ENCODE measurements at regions not wholly inside any gene's neighbourhood (a gene's known extent, or its start where the extent isn't known, plus 50 kb on each side); places are given as distances from the start of the nearest gene placed in this dataset.

DNA sequence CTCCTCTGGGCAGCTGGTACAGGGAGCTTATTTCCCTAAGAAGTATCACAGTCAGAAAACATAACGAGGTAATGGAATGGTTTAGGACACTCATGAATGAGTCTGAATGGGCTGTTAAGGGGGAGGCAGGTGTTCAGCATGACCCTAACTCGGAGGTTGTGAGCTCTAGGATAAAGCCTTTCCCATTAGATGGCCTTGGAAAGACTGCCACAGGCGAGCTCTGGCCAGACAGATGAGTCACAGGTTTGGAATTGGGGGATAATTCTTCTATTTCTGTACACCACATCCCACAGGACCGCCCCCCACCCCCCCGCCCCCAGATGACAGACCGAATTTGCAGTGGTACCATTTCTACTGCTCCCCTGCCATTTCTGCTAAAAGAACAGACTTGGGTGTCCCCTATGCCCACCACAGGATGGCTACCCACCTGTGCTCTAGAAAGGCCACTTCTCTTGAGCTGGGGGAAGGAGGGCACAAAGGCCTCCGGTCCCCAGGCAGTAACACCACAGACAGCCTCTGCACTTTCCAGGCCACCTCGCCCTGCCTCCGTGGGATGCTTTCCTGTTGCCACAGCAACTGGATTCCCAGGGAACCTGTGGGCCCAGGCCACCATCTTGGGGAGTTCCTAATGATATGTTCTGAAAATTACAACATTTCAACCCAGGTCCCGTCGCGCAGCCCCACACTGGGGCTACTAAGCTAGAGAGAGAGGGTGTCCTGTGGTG is 76.7 kb downstream of the TRIM29 start:
- intact Hi-C loops (cut with DNase I) = no loop called here
- ATAC-seq (ENCODE audit: poor library complexity) (no peak), DNase-seq (no peak)

DNA sequence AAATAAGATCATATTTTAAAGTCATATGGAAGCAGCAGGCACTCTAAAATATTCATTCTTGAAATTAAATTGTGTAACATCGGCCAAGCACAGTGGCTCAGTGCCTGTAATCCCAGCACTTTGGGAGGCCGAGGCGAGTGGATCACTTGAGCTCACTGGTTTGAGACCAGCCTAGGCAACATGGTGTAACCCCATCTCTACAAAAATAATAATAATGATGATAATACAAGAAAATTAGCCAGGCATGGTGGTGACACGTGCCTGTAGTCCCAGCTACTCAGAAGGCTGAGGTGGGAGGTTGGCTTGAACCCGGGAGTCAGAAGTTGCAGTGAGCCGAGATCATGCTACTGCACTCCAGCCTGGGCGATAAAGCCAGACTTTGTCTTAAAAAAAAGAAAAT is 77.4 kb downstream of the TRIM29 start:
- ATAC-seq (ENCODE audit: poor library complexity) (no peak), DNase-seq (no peak)
- intact Hi-C loops (cut with DNase I) = no loop called here

DNA sequence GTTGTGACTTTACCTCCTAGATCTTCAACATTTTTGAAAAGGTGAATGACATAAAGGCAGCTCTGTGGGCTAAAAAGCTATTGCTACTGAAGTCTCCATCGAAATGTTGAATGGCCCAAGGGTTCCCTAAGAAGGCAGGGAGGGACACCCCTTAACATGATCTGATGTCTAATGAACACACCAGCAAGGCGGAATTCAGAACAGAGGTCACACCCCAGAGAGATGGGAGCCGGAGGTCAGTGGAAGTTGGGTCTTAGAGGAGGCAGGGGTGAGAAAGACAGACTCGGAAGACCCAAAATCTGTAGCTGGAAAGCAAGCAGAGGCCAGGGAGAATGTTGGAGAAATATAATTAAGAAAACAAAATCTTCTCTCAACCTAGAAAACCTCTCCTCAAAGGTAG is 79.0 kb downstream of the TRIM29 start:
- DNase-seq (no peak), ATAC-seq (ENCODE audit: poor library complexity) (no peak)
- intact Hi-C loops (cut with DNase I) = no loop called here

DNA sequence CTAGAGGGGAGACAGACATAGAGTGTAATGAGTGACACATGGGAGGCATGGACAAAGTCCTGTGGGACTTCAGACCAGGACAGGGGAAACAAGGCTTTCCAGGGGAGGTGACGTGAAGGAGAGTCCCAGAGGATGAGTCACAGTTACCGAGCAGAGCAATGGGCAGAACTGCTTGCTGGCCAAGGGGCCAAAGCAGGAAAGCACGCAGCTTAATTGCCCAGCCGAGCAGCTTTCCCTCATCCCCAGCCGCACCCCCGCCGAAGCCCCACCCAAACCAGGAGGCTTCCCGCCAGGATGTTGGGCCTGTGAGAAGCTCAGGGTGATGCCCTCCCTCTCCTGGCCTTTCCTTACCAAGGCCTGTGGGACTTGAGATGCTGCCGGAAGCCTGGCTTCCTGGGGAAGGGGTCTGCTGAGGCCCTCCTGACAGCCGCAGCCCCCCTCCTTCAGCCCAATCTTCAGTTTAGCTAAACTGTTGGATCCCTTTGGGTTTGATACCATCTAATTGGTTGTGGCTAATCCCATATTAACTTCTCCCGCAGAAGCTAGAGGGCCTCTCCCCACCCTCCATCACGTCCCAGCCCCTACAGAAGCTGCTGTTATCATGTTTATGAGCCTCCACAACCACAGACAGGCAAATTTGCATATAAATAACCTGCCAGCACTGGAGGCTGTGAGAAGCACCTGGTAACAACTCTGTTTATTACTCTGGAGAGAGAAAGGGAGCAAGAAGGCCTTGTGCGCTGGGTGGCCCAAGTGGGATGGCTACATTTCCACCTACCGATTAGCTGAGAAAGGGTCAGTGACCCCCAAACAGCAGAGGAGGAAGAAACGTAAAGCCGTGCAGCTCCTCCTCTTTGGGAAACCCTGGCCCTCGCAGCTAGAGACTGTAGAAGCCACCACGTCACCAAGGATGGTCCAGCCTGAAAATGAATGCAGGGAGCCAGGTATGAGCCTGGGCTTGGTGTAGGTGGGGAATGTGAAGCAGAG is 80.0 kb downstream of the TRIM29 start:
- intact Hi-C loops (cut with DNase I) = no loop called here
- DNase-seq (no peak), ATAC-seq (ENCODE audit: poor library complexity) (no peak)

DNA sequence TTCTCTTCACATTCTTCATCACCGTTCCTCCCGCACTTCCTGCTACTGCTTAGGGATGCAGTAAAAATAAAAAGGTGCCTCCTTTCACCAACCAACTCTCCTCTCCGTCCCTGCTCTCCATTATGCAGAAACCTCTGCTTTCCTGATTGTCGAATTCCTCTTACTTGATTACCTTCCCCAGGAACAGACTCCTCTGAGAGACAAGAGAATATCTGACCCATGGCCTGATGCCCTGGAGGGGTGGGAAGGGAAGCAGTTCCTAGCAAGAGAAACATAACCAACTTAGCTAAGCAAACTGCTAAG is 80.9 kb downstream of the TRIM29 start:
- ATAC-seq (ENCODE audit: poor library complexity) (no peak), DNase-seq (no peak)
- intact Hi-C loops (cut with DNase I) = no loop called here

DNA sequence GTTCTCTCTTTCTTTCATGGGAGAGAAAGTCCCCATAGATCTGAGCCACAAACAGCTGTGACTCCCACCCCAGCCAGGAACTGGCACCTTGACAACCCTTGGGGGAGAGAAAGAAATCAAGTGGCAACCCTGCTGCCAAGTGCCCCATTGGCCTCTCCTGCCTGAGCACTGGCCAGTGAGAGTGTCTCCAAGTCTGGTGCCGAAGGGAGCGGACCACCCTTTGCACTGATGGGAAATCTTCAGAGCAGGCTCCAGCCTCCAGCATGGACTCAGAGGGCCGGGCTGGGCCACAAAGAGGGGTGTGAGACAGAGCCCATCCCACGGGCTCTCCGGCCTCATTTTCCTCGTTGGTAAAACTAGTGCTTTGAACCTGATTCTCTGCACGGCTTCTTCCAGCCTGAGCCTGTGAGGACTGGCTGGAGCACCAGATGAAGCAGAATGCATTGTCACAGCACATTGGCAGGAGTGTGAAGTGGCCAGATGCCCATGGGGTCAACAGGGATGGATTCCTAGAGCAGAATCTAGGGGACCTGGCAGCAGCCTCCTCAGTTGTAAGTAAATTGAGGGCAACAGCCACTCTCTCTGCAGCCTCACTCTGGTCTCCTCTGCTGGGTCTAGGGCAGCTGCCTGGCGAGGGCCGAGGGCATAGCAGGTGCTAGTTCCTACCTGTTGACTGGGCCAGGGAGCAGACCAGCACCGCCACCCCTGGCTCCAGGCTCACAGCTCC is 81.4 kb downstream of the TRIM29 start:
- ATAC-seq (ENCODE audit: poor library complexity) (no peak), DNase-seq (no peak)
- intact Hi-C loops (cut with DNase I) = no loop called here

DNA sequence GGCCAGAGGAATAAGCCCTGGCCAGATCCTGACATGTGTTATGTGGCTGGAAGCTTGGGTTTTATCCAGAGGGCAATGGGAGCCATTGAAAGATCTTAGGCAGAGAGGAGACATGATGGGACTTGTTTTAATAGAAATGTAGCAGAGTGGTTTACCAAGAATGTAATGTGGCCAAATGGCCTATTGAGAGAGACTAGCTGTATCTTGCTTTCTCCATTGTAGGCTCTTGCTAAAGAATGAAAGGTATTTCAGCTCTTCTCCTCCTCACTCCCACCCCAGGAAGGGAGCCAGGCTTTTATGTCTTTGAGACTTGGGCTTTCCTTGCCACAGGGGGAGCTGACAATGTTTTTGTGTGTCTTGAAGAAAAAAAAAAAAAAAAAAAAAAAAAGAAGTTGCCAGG is 82.3 kb downstream of the TRIM29 start:
- no peak for ATAC-seq (ENCODE audit: poor library complexity)
- DNase-seq = no peak
- intact Hi-C loops (cut with DNase I) = no loop called here

DNA sequence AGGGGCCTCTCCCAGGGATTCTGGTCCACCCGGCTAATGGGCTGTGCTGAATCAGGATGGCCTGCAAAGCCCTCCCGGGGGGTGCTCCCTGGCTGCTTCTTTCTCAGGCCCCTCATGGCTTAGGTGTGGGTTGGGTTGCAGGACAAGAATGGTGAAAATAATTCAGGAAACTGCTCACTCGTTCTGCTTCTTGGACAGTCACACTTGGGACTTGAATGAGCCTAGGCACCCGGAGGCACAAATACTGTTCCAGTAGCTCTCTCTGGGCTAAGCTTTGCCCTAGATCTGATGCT is 83.2 kb downstream of the TRIM29 start:
- intact Hi-C loops (cut with DNase I) = no loop called here
- ATAC-seq (ENCODE audit: poor library complexity) = no peak
- DNase-seq = no peak

DNA sequence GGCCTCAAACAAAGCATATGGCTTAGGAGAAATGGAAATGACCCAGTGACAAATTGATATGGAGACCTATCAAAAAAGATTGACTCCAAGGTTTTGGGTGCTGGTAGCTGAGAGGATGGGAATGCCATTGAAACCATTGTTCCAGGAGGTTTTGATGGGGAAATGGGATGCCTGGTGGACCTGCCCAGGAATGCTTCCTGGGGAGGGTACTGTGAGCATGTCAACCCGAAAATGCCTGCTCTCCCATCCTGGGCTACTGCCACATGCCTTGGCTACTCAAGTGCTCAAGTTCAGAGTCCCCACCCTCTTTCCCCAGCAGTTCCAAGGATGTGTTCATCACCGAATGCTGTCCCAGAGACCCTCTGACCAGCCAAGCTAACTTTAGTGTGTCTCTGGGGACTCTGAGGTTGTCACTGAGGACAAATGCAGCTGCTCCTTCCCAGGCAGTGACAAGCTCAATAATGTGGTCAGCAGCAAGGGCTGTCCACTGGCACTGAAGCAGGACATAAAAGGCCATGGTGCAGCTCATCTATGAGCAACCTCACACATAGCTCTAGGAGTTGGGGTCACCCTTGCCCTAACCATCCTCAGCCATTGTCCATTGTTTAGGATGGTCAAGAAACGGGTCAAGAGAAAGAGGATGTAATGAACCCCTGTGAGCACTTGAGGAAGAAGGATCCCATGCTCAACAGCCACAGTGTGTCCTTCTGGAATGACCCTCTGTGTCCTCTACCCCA is 83.7 kb downstream of the TRIM29 start:
- no peak for DNase-seq
- no peak for ATAC-seq (ENCODE audit: poor library complexity)
- intact Hi-C loops (cut with DNase I) = no loop called here

DNA sequence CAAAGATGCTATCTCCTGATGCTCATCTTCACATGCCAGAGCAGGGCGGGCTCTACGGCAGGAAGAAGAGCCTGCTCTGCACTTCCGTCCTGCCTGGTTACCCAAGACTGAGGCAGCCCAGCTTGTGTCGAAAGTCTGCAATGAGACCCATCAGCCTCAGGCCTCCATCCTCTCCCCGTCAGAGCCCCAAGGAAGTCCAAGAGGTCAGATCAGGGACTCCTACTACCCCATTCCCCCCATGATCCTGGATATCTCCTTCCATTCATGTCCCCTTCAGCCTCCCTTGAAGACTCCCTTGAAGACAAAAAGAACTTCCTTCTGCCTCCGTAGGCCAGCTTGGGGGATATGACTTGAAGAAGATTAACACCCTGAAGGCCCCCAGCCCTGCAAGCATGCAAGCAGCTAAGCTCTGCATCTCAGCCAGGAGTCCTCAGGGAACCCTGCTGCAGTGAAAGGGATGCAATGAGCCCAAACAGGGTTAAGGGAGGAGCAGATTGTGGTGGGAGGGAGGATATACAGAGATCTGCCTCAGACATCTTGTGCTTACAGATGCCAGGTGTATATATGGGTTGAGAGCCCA is 85.6 kb downstream of the TRIM29 start:
- ATAC-seq (ENCODE audit: poor library complexity) (no peak), DNase-seq (no peak)
- intact Hi-C loops (cut with DNase I) = no loop called here

DNA sequence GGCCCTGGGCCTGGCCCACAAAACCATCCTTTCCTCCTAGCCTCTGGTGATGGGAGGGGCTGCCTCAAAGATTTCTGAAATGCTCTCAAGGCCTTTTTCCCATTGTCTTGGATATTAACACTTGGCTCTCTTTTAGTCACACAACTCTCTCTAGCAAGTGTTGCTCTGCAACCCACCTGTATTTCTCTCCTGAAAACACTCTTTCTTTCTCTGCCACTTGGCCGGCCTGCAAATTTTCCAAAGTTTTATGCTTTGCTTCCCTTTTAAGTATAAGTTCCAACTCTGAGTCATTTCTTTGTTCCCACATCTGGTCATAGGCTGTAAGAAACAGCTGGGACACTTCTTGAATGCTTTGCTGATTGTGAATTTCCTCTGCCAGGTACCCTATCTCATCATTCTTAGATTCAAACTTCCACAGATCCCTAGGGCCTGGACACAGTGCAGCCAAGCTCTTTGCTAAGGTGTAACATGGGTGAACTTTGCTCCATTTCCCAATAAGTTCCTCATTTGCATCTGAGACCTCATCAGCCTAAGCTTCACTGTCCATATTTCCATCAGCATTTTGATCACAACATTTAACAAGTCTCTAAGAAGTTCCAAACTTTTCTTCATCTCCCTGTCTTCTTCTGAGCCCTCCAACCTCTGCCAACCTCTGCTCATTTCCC is 93.8 kb downstream of the TRIM29 start:
- ATAC-seq (ENCODE audit: poor library complexity) (no peak), DNase-seq (no peak)
- intact Hi-C loops (cut with DNase I) = no loop called here

DNA sequence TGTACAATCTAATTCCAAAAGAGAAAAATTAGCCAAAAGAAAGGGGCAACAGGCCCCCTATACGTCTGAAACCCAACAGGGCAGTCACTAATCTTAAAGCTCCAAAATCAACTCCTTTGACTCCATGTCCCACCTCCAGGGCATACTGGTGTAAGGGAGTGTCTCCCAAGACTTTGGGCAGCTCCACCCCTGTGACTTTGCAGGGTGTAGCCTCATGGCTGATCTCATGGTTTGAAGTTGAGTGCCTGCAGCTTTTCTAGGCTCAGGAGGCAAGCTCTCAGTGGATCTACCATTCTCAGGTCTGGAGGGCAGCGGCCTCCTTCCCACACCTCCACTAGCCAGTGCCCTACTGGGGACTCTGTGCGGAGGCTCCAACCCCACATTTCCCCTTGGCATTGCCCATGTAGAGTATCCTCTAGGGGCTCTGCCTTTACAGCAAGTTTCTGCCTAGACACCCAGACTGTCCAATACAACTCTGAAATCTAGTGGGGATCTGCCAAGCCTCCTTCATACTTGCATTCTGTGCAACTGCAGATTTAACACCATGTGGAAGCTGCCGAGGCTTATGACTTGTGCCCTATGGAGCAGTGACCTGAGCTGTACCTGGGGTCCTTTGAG is 94.5 kb downstream of the TRIM29 start:
- intact Hi-C loops (cut with DNase I) = no loop called here
- DNase-seq (no peak), ATAC-seq (ENCODE audit: poor library complexity) (no peak)

DNA sequence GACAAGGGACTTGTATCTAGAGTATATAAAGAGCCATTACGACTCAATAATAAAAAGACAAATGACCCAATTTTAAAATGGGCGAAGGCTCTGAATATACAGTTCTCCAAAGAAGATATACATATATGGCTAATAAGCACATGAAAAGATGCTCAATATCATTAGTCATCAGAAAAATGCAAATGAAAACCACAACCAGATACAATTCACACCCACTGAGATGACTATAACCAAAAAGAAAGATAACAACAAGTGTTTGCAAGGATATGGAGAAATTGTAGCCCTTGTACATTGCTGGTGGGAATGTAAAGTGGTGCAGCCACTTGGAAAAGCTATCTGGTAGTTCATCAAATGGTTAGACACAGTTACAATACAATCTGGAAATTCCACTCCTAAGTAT is 96.3 kb downstream of the TRIM29 start:
- intact Hi-C loops (cut with DNase I) = no loop called here
- ATAC-seq (ENCODE audit: poor library complexity) (no peak), DNase-seq (no peak)

DNA sequence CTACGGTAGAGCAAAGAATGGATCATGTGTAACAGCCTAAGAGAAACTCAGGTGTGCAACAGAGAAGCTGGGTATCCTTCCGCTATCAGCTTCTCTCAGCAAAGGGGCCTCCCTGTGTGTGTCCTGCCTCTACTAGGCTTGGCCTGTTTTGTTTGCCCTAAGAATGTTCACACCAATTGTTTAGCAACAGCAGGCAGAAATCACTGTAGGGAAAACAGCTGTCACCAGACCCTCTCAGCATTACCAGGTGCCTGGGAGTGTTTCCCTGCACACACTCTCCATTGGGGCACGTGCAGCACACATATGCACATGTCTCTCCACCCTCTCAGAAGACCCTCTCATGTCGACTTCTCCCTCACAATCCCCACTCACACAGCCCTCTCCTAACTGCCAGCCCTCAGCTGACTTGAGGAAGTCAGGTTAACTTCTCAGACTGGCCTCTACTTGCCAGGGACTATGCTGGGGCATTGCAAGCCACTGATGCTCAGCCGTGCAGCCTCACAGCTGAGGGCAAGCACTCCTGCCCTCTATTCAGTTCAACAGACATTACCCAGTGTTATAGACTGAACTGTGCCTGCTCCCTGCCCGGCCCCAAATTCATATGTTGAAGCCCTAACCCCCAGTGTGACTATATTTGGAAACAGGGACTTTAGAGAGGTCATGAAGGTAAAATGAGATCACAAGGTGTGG is 97.6 kb downstream of the TRIM29 start:
- DNase-seq = no peak
- intact Hi-C loops (cut with DNase I) = no loop called here

DNA sequence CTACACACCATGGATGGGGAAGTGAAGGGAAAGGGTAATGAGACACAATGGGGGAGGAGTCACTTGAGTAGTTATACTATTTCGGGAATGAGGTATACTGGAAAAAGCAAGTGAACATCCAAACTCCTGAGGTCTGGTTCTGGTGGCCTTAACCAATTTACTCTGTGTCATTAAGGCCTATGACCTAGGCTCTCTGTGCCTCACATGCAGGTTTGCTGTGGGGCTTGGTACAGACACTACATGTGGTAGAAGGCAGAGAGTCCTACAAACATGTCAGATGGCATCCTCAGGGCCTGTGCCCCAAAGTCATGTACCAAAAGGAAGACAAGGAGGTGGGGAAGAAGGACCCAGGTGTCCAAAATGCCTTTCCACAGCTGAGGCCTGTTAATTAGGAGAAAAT is 98.9 kb downstream of the TRIM29 start:
- DNase-seq (no peak), ATAC-seq (ENCODE audit: poor library complexity) (no peak)
- intact Hi-C loops (cut with DNase I) = no loop called here

More for the DNA sequence above, 97.6 kb downstream of the TRIM29 start:
- no peak for ATAC-seq (ENCODE audit: poor library complexity)

DNA sequence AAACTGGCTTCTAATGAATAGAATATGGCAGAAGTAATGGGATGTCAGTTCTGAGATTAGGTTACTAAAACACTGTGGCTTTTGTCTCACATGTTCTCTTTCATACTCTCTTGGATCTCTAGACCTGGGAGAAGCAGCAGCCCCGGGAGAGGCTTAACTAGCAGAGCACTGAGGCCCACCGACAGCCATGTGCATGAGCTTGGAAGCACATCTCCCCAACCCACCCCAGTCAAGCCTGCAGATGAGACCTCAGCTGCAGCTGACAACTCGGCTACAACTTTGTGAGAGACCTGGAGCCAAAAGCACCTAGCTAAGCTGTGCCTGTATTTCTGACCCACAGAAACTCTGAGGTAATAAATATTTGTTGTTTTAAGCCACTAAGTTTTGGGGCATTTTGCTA is 100.8 kb downstream of the TRIM29 start:
- intact Hi-C loops (cut with DNase I) = no loop called here
- no peak for DNase-seq
- no peak for ATAC-seq (ENCODE audit: poor library complexity)

DNA sequence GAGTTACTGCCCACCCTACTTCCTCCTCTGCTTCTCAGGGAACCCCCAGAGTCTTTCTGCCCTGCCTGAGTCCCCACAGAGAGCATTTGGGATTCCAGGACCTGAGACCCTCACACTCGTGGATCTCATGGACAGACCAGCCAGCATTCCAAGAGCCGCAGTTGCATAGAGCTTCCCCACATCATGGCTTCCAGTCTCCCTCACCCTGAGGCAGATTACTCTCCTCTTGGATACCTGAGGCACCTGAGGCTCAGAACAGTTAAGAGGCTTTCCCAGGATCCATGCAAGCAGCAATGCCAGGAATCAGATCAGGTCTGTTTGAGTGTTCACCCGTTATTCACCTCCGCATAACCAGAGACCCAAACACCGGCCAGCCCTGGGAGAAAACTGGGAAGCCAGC is 102.2 kb downstream of the TRIM29 start:
- intact Hi-C loops (cut with DNase I) = no loop called here
- ATAC-seq (ENCODE audit: poor library complexity) (no peak), DNase-seq (no peak)
